Adrenal gland (tissue), 9 donors: ENCODE measurements at regions not wholly inside any gene's neighbourhood (a gene's known extent, or its start where the extent isn't known, plus 50 kb on each side); places are given as distances from the start of the nearest gene placed in this dataset.
"Not testable (repeated sequence)": the region's sequence is repeated elsewhere in the genome, so short reads cannot be mapped to it uniquely, and the experiment has no call there.

Experiments used
- DNase-seq, 7 donors: peaks; one replicate each; pipeline ENCODE4 v3.0.0-alpha.2; 2019 to 2020
- H3K27ac ChIP-seq, 5 donors: fragments of 200-600 bp; sonication (generic) in 4 of 5; 1 replicate in 3 of 5; 2 replicates in 2 of 5; pipeline versions ENCODE4 v1.5.1 to v1.8.0; 2016 to 2020; ENCODE audit warnings: mild to moderate bottlenecking in 1 of 5
- H3K27me3 ChIP-seq: fragments of 200-600 bp; 2 replicates; pipeline ENCODE4 v1.8.0; 2021
- H3K36me3 ChIP-seq, 2 donors: fragments of 200-600 bp; replicated peaks in 1 of 2; 1 replicate in 1 of 2; 2 replicates in 1 of 2; pipeline versions ENCODE4 v1.5.1 to v1.8.0; 2018 to 2022
- H3K4me1 ChIP-seq, 2 donors: fragments of 200-600 bp; replicated peaks in 1 of 2; 1 replicate in 1 of 2; 2 replicates in 1 of 2; pipeline versions ENCODE4 v1.5.1 to v1.8.0; 2018 to 2021
- H3K4me3 ChIP-seq, 4 donors: fragments of 200-600 bp; sonication (generic) in 3 of 4; one replicate each; pipeline ENCODE4 v1.5.1; 2016 to 2018
- H3K9me3 ChIP-seq, 3 donors: fragments of 200-600 bp; sonication (generic) in 1 of 3; replicated peaks in 1 of 3; 1 replicate in 2 of 3; 2 replicates in 1 of 3; pipeline versions ENCODE4 v1.5.1 to v1.8.0; 2016 to 2021
- POLR2A ChIP-seq, 2 donors: fragments of 450-650 bp; IDR thresholded peaks; one replicate each; pipeline ENCODE4 v1.6.1; 2017; ENCODE audit warnings: antibody characterized with exemption in 2 of 2, mild to moderate bottlenecking in 2 of 2, moderate library complexity in 1 of 2
- WGBS, 4 donors: extraction: QIAGEN DNeasy Blood & Tissue Kit in 2 of 4; methylation state at CpG; one replicate each; pipeline versions ENCODE4 v1.1.5 to v1.1.7; 2013 to 2017; 5-methylcytosine and 5-hydroxymethylcytosine counted together
- intact Hi-C, 2 donors: fragments of 100-400 bp; cut with DNase I; formaldehyde crosslinking; loops; one replicate each; pipeline versions ENCODE4 v1.14.1 to v1.15.0; 2022 to 2023
- TF ChIP-seq, protein P1 (sequence below), 6 experiments: fragments of 450-650 bp in 4 of 6; fragments of 200-600 bp in 2 of 6; sonication (generic) in 1 of 6; IDR thresholded peaks; 1 replicate in 5 of 6; 2 replicates in 1 of 6; pipeline versions ENCODE4 v1.5.1 to v1.8.0; 2016 to 2021; ENCODE audit warnings: antibody characterized with exemption in 6 of 6, mild to moderate bottlenecking in 2 of 6, moderate library complexity in 1 of 6
- donor health status: healthy with polysubstance abuse.
- donor health status: Bipolar disorder and iron deficiency.
- donor health status: DM: yes; HTN: yes; CAD: no.
- donor health status: DM: no; HTN: no; CAD: no.
- donor health status: DM: no; HTN: no; CAD: no.

DNA sequence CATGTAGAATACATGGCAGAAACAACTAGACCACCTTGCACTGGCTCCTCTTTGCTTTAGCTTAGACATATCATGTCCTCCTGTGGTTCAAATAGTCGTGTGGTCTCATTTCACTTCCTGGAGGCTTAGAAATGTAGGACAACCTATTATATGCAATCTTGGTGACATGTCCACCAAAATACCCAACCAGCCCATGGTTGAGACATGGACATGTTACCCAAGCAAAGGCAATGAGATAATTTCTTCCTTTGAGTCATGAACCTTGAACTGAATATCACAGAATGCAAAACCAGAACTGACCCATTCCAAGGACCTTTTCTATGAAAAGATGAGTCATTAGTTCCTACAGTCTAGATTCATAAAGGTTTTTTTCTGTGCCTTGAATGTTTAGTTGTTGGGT lies 309.0 kb upstream of the MDFIC2 start:
- H3K27me3 ChIP-seq: no peaks in the 10 kb centered on the region
- 78 to 100% (median 80%) methylated on average over 1 of the region's 1 CpG for WGBS, 4 donors
- H3K9me3 ChIP-seq: no peaks in the 10 kb centered on the region
- TF ChIP-seq, protein P1, sequence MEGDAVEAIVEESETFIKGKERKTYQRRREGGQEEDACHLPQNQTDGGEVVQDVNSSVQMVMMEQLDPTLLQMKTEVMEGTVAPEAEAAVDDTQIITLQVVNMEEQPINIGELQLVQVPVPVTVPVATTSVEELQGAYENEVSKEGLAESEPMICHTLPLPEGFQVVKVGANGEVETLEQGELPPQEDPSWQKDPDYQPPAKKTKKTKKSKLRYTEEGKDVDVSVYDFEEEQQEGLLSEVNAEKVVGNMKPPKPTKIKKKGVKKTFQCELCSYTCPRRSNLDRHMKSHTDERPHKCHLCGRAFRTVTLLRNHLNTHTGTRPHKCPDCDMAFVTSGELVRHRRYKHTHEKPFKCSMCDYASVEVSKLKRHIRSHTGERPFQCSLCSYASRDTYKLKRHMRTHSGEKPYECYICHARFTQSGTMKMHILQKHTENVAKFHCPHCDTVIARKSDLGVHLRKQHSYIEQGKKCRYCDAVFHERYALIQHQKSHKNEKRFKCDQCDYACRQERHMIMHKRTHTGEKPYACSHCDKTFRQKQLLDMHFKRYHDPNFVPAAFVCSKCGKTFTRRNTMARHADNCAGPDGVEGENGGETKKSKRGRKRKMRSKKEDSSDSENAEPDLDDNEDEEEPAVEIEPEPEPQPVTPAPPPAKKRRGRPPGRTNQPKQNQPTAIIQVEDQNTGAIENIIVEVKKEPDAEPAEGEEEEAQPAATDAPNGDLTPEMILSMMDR (IDR thresholded peaks at IDR 0.05): no peak
- no peak for TF ChIP-seq POLR2A (IDR thresholded peaks at IDR 0.05)
- H3K4me1 ChIP-seq: no peaks in the 10 kb centered on the region
- H3K27ac ChIP-seq: no peak overlapping the region
- H3K4me3 ChIP-seq: no peak overlapping the region
- H3K36me3 ChIP-seq: no peaks in the 10 kb centered on the region
- DNase-seq: no peak
- intact Hi-C loops: no loop called here

DNA sequence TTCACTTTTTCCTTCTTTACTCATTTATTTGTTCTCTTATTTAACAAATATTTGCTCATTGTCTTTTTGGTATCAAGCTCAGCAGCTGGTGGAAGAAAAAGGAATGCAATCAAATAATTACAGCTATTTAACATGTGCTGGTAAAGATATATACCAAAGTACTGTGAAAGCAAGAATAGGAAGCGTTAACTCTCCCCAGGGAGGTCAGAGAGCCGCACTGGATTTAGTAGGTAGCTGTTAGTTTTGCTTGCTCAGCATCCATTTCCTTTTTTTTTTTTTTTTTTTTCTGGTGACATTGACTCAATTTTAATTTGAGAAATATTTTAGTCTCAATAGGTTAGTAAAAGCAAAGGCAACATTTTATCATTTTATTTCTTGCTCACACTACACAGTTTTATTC lies 308.5 kb upstream of the MDFIC2 start:
- 71 to 81% (median 78%) methylated on average over 2 of the region's 2 CpGs for WGBS, 4 donors
- no peak overlapping the region for H3K4me3 ChIP-seq
- DNase-seq: no peak
- H3K4me1 ChIP-seq: no peaks in the 10 kb centered on the region
- intact Hi-C loops: no loop called here
- no peaks in the 10 kb centered on the region for H3K36me3 ChIP-seq
- no peak overlapping the region for H3K27ac ChIP-seq
- no peaks in the 10 kb centered on the region for H3K27me3 ChIP-seq
- TF ChIP-seq, protein P1 (IDR thresholded peaks at IDR 0.05): no peak
- TF ChIP-seq POLR2A (IDR thresholded peaks at IDR 0.05): no peak
- H3K9me3 ChIP-seq: no peaks in the 10 kb centered on the region

DNA sequence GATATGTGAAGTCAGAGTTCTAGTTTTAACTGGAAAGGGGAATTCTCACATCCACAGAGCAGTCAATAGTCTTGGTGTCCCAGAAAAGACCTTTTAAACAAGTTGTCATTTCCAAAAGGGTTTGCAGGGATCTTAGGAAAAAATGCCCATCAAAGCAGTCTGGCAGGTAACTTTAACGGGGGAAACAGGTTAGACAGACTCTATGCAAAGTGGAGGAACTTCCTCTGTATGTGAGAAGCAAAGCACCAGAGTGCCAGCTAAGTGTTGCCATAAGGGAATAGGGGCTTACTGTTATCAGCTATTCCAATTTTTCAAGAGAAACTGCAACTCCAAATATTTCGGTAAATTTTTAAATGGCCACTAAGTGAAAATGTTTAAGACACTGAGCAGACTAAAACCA lies 307.9 kb upstream of the MDFIC2 start:
- H3K9me3 ChIP-seq: no peaks in the 10 kb centered on the region
- H3K36me3 ChIP-seq: no peaks in the 10 kb centered on the region
- H3K27ac ChIP-seq: no peak overlapping the region
- intact Hi-C loops: no loop called here
- 39 to 61% (median 49%) methylated on average over 2 of the region's 2 CpGs for WGBS, 4 donors
- H3K4me3 ChIP-seq: no peak overlapping the region
- no peaks in the 10 kb centered on the region for H3K27me3 ChIP-seq
- no peak for DNase-seq
- no peaks in the 10 kb centered on the region for H3K4me1 ChIP-seq
- TF ChIP-seq, protein P1 (IDR thresholded peaks at IDR 0.05): no peak
- no peak for TF ChIP-seq POLR2A (IDR thresholded peaks at IDR 0.05)

DNA sequence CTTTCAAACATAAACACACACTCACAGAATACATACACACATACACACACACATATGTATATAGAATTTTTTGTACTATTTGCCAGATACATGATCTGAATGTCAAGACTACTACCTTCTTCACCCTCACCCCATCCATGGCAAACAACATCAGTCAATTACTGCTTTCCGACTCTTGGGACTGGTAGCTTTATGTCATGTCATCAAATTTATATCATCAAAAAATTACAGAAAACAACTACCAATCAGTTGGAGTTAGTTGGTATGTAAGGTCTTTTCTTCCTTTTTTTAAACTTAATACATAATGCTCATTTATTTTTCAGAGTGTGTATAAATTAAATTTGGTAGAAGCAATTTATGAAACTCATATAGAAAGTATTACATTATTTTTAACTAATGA lies 305.7 kb upstream of the MDFIC2 start:
- Histone ChIP-seq H3K9me3 (no peaks in the 10 kb centered on the region), H3K4me3 (no peak overlapping the region), H3K36me3 (no peaks in the 10 kb centered on the region), H3K27ac (no peak overlapping the region), H3K4me1 (no peaks in the 10 kb centered on the region), H3K27me3 (no peaks in the 10 kb centered on the region)
- intact Hi-C loops: no loop called here
- WGBS, 4 donors: 77 to 92% (median 88%) methylated on average over 1 of the region's 1 CpG
- no peak for DNase-seq
- no peak for TF ChIP-seq POLR2A (IDR thresholded peaks at IDR 0.05)
- TF ChIP-seq, protein P1 (IDR thresholded peaks at IDR 0.05): no peak

DNA sequence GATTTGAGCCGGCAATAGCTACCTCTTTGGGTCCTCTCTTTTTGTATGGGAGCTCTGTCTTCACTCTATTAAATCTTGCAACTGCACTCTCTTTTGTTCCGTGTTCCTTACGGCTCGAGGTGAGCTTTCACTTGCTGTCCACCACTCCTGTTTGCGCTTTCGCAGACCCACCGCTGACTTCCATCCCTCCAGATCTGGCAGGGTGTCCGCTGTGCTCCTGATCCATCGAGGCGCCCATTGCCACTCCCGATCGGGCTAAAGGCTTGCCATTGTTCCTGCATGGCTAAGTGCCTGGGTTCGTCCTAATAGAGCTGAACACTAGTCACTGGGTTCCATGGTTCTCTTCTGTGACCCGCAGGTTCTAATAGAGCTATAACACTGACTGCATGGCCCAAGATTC lies 304.9 kb upstream of the MDFIC2 start:
- H3K27me3 ChIP-seq, H3K4me1 ChIP-seq, H3K4me3 ChIP-seq, H3K9me3 ChIP-seq, DNase-seq, H3K27ac ChIP-seq, intact Hi-C loops, H3K36me3 ChIP-seq: not testable (repeated sequence)
- WGBS, 4 donors: 84 to 91% (median 86%) methylated on average over 13 to 14 of the region's 14 CpGs
